ENCODE measurements at regions not wholly inside any gene's neighbourhood (a gene's known extent, or its start where the extent isn't known, plus 50 kb on each side); places are given as distances from the start of the nearest gene placed in this dataset.

DNA sequence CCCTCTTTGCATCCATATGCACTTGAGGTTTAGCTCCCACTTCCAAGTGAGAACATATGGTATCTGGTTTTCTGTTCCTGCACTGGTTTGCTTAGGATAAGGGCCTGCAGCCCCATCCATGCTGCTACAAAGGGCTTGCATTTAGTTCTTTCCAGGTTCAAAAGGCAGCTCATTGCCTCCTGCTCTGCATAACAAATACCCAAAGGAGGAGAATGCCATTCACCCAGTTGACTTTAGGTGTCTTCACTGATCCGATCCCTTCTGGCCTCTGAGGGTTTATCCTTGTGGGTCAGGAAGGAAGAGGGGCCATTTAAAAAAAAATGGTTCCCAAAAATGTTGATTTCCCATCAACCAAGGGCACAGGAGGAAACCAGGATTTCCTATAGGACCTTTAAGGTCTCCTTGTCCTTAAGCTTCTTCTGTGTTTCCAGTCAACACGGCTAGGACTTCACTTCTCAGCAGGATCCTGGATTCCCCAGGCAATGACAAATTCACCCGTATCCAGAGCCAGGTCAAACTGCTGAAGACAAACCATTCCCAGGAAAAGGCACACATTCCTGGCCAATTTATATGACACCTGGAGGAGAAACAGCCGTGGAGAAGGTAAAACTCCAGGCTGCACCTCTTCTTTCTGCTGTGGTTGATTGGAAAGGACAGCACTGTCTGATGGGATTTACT, 447.7 kb upstream of the CDH4 start:
- in situ Hi-C loops (cut with MboI; ENCODE audit: low sequenced_read_pairs), result no loop called here

DNA sequence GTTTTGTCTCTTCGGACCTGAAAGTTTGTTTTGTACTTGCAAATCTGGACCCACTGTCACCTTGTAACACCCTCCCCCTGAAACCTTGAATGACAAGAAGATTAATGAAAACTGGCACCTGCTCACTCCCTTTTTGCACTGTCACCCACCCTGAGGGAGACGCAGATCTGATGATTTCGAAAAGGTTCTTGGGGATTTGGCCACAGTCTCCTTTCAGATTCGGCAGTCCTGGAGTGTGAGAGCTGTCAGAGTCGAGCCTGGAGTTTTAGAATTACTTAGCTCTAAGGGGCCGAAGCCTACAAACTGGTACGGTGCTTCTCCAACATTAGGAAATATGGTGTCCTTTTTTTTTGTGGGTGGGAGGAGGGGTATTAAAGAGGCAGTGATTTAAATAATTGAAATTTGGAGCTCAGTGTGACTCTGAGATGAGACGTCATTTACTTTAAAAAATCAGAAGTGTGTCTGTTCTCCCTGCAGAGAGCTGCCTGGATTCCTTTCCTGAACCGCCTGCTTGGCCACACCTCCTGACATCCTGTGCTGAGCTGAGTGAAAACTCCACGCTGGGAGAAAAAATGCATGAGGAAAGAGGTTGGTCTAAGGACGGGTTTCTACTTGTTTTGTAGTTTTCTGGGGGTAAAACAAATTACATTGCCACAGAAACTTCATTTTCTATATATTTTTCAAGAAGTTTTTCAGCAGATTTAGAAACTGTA, 447.0 kb upstream of the CDH4 start:
- in situ Hi-C loops (cut with MboI; ENCODE audit: low sequenced_read_pairs), result no loop called here

DNA sequence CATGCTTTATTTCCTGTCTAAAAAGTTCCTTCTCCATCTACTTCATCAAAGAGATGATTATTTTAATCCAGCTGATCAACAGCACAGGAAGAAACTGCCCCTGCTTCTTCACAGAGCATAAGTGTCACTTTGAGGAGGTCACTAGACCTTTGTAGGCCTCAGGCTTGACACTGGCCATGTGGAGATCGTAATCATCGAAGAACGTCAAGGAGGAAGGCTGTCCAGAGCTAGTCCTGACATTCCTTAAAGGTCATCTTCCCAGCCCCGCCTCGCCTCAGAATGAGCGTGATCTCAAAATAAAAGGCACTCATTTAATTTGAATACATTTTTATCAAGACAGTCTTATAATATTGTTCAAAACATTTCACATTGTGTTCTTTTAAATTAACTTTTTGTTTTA, 445.7 kb upstream of the CDH4 start:
- in situ Hi-C loops (cut with MboI; ENCODE audit: low sequenced_read_pairs), result no loop called here

DNA sequence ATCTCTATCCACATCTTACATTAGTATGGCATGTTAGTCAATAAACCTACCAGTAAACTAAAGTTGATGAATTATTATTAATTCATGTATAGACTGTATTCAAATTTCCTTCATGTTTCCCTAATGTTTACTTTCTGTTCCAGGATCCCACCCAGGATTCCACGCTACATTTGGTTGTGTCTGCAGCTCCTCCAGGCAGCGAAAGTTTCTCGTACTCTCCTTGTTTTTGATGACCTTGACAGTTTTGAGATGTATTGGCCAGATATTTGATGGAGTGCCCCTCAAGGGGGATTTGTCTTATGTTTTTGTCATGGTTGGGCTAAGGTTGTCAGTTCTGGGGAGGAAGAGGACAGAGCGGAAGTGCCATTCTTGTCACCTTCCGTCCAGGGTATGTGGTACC, 445.2 kb upstream of the CDH4 start:
- in situ Hi-C loops (cut with MboI; ENCODE audit: low sequenced_read_pairs), result no loop called here

DNA sequence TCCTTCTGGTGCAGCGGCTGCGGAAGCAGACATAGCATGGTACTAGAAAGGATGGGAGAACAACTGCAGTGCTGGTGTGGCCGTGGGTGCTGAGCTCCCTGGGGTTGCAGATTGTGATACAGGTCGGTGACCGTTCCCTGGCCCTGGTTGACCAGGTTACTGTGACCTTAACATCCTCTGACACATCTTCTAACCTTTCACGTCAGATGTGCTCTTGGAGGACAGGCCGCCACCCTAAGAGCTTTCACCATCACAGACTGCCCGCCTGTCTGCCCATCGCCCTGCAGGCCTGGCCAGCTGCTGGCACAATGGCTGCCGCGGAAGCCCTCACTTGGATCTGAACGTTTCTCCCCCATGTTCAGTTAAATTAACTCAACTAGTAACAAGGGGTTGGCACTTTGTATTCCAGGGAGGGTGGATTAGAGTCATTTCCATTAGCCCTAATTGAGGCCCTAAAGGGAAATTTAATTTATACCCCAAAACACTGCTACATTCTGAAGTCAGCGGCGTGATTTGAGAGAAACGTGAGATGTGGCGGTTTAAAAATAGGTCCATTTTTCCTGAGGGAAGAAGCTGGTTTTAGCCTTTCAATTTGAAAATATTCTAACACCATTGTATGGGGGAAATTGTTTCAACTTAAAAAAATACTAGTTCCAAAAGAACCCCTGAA, 443.9 kb upstream of the CDH4 start:
- in situ Hi-C loops (cut with MboI; ENCODE audit: low sequenced_read_pairs), result no loop called here

DNA sequence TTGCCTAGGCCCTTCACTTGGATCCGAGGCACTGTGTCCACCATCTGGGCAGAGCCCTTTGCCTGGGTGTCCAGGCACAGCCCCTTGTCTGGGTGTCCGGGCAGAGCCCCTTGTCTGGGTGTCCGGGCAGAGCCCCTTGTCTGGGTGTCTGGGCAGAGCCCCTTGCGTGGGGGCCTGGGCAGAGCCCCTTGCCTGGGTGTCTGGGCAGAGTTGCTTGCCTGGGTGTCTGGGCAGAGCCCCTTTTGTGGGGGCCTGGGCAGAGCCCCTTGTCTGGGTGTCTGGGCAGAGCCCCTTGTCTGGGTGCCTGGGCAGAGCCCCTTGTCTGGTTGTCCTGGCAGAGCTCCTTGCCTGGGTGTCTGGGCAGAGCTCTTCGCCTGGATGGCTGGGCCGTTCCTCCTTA, 443.4 kb upstream of the CDH4 start:
- in situ Hi-C loops (cut with MboI; ENCODE audit: low sequenced_read_pairs), result no loop called here

DNA sequence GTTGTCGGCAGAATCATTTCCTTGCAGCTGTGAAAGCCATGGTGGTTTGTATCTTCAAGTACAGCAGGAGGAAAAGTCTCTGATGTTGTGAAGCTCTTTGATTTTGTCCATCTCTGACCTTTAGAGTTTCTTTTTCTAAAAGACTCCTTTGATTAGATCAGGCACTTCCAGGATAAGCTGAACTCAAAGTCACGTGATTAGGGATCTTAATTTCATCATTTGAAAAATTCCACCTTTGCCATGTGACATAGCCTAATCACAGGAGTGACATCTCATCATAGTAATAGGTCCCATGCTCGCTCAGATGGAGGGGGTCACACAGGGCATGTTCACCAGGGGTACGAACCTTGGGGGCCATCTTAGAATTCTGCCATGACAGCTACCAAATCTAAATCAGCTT, 441.5 kb upstream of the CDH4 start:
- in situ Hi-C loops (cut with MboI; ENCODE audit: low sequenced_read_pairs), result no loop called here

DNA sequence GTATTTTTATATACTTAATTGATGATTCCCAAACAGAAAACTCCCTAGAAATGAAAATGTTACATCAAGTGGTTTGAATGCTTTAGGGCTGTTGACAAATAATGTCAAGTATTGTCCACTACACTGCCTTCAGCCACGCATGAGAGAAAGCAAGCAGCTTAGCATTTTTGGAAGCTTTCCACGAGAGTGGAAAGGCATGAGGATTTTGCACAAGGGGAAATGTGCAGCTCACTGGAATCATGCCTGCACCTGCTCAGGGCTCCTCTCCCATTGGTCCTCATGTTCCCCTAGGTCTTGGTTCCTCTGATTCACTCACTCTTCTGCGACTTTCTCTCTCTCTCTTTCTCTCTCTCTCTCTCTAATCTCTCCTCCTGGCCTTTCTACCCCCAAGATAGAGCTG, 439.5 kb upstream of the CDH4 start:
- in situ Hi-C loops (cut with MboI; ENCODE audit: low sequenced_read_pairs), result no loop called here

DNA sequence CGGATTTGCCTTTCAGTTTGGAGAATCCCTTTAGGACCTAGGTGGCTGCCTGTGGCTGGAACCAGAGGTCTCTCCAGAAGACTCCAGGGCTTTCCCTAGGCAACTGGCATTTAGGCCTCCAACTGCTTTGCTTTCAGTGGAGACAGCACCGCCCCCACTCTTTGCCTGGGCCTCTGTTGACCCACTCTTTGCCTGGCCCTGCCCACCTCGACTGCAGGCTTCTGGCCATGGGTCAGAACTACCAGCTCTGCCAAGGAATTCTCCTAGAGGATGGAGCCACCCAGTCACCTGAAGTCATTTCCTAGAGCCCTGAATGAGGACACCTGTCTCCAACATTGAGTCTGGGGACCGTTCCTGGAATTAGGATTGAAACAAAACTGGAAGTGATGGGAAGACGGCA, 439.0 kb upstream of the CDH4 start:
- in situ Hi-C loops (cut with MboI; ENCODE audit: low sequenced_read_pairs), result no loop called here

DNA sequence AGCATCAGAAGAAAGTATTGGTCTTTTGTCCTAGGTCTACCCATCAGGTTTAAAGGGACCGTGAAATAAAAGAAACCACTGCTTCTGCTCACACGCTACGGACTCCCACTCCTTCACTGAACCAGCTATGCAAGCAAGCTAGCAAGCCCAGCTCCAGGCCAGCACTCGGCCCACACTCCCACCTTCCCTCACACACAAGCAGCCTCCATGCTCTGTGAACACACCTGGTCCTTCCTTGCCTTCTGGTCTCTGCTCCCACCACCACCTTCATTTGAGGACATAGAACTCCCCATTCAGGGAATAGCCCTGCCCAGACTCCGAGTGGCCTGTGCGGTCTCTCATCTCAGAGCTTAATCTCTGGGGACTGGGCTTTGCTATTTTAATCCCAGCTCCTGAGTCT, 436.4 kb upstream of the CDH4 start:
- in situ Hi-C loops (cut with MboI; ENCODE audit: low sequenced_read_pairs), result no loop called here

DNA sequence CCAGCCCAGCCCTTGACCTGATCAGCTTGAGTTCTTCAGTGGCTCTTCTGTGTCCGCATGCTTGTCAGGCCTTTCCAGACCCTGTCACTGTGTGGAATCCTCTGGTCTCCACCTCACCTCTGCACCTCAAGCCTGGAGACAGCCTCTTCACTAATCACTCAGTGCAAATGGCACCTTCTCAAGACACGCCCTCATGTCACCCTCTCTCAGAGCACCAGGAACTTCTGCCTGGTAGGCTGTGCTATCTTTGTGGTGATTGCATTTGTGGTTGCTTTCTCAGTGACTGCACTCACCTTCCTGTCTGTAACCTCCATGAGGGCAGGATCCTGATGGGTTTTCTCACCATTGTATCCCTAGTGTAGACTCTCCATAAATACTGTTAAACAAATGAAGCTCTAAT, 435.2 kb upstream of the CDH4 start:
- in situ Hi-C loops (cut with MboI; ENCODE audit: low sequenced_read_pairs), result no loop called here

DNA sequence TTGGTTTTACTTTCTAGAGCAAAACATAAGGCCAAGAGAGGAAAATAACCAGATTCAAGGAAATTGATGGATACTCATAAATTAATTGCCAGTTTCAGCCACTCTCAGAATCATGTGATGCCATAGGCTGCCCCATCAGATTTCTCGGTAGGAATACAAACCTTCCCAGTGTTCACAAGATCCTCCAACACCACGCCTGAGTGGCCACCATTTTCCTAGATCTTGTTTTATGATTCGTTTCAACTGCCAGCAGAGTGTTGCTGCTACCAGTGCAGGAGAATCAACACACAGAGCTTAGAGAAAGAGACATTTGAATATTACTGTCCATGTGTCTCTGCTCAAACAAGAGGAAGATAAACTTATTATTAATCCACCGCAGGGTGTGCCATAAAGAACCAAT, 434.2 kb upstream of the CDH4 start:
- in situ Hi-C loops (cut with MboI; ENCODE audit: low sequenced_read_pairs), result no loop called here

DNA sequence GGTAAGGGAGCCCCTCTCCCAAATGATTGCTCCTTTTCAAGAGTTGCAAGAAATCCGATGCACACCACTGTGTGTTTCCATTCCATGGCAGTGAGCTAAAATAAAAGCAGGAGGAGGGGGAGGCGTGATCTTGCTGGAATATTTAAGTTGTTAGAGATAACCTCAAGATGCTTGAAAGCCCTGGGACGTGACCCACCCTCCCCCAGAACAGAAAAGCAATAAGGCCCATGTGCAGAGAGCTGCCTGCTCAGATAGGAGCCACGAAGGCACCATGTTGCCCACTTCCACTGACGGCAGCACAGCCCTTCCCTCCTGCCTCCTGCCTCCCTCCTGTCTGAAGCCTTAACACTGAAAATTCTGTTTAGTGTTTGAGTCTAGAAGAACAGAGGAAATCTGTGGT, 432.6 kb upstream of the CDH4 start:
- in situ Hi-C loops (cut with MboI; ENCODE audit: low sequenced_read_pairs), result no loop called here

DNA sequence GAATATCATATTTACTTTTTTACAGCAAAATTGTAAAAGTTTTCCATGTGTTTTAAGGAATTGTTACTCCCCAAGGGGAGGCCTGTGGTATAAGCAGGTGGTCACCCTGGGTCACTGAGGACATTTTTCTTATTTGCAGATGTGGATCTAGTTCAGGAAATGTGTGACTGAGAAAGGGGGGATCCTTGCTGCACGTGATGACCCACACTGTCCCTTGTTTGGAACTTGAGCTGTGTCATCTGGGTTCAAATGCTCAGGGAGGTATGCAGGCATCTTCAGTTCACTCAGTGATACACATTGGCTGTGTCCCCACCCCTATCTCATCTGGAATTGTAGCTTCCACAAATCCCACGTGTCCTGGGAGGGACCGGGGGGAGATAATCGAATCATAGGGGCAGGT, 431.9 kb upstream of the CDH4 start:
- in situ Hi-C loops (cut with MboI; ENCODE audit: low sequenced_read_pairs), result no loop called here

DNA sequence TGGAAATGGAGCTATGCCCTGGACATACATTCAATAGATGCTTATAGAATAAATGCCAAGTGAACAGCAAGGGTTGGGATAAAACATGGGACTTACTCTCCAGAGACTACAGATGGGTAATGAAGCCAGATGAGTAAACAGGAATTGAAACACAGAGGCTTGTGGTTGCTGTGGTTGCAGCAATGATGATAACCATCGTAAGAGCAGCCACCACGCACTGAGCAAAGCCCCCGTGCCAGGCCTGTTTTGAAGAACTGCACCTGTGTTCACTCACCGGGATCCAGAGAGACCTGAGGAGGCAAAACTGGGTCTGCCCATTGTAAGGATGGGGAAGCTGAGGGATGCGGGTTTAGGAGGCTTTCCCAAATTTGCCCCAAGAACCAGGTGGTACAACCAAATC, 431.1 kb upstream of the CDH4 start:
- in situ Hi-C loops (cut with MboI; ENCODE audit: low sequenced_read_pairs), result no loop called here

DNA sequence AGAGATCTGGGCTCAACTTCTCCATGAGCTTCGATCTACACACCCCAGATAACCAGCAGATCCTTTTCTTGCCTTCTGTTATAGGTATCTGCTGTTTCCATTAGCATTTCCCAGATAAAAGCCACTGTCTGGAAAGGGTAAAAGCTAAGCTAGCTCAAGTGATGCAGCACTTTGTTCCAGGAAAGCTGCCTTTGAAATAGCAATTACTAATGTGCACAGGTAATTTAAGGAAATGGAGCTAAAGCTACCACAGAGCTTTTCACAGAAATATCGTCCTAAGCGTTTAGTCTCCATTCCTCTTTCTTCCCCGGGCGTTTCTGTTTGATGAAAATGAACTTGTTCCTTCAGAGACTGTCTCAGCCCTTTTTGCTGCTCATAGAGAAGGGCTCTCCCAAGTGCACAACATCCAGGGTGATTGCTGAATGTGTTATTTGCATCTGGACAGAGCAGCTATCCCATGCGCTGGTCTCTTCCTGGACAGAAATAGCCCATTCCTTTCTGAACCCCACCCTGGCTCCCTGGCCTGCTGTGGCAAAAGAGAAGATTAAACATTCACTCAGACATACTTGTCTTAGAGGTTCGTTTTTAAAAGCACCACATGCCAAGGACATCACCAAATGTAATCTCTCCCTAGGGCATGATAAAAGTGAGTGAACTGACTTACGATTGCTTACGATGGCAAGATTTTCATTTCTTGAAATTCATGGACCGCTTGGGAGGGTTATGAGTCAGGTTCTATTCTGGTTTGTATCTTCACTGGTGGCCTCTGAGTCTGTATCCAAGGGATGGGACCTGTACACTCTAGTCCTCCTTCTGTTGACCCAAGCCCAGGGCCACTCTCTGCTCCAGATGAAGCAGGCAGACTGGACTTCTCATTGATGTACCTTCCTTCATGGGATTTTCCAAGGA, 429.1 kb upstream of the CDH4 start:
- in situ Hi-C loops (cut with MboI; ENCODE audit: low sequenced_read_pairs), result no loop called here

DNA sequence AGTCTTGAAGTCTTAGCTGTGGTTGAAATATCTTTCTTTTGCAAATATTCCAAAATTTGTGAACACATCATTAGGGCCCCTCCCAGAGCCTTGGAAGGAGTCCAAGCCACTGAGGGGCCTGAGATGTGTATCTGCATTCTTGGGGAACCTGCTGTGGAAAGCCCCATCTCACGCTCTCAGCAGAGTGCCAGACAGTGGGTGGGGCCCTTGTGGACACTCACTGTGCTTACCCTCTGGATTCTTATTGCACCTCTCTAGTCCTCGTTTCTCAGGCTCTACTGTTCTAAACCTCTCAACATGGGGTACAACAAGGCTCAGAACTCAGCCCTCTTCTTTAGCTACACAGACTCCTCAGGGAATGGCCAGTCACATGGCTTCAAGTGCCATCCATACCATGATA, 416.2 kb upstream of the CDH4 start:
- in situ Hi-C loops (cut with MboI; ENCODE audit: low sequenced_read_pairs), result no loop called here

DNA sequence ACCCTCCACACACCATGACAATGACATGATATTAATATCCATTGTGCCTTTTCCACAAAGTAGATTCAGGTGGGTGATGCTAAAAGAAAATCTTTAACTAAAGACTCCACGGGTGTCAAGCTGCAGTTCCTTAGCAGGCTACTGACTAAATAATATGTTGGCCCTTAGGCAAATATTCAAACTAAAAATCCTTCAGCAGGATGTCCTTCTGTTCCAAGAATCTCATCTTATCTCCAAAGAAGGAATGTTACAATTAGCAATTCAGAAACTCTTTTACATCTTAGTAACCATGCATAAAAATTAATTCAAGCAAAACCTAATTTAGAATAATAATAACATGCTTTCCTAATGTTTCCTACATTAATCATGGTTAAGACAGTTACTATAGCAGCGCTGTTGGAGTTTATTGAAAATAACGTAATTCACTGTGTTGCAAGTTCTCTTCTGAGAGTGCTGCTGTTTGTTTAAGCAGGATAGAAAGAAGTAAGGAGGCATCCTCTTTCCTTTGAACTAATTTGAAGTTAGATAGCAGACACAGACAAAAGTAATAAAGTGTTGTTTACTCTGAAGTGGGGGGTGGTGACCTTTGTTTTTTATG, 414.8 kb upstream of the CDH4 start:
- in situ Hi-C loops (cut with MboI; ENCODE audit: low sequenced_read_pairs), result no loop called here

DNA sequence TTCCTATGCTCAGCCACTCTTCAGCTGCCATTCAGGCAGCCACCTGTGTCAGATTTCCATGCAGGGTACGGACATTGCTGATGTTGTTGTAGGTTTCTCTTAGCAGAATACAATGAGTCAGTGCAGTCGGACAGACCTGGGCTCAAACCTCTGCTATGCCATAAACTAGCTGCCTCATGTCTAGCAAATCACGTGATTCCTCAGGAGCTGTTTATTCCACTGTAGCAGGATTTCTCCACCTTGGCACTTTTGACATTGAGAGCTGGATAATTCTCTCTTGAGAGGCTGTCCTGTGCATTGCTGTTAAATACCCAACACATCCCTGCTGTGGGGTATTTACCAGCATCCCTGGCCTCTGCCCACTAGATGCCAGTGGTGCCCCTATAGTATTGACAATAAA, 413.8 kb upstream of the CDH4 start:
- in situ Hi-C loops (cut with MboI; ENCODE audit: low sequenced_read_pairs), result no loop called here

DNA sequence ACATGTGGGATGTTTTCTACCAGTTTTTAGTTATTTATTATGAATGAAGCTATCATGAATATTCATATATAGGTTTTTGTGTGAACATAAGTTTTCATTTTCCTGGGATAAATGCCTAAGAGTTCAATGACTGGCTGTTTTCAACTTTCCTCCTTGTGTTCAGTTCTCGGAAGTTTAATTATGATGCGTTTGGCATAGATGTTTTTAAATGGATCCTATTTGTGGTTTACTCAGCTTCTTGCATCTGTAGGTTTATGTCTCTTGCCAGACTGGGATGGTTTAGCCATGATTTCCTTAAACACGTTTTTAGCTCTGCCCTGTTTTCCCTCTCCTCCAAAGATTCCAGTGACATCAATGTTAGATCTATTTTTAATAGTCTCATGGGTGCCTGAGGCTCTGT, 411.1 kb upstream of the CDH4 start:
- in situ Hi-C loops (cut with MboI; ENCODE audit: low sequenced_read_pairs), result no loop called here

DNA sequence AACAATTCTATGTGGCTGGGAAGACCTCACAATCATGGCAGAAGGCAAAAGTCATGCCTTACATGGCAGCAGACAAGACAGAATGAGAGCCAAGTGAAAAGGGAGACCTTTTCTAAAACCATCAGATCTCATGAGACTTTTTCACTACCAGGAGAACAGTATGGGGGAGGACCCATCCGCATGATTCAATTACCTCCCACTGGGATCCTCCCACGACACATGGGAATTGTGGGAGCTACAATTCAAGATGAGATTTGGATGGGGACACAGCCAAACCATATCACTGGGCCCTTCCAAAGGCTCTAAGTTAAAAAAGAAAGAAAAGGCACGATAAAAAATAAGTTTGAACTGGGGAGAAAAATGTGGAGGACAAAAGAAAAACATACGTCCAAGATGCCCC, 406.9 kb upstream of the CDH4 start:
- in situ Hi-C loops (cut with MboI; ENCODE audit: low sequenced_read_pairs), result no loop called here
